HepG2 (cell line): ENCODE measurements at regions not wholly inside any gene's neighbourhood (a gene's known extent, or its start where the extent isn't known, plus 50 kb on each side); places are given as distances from the start of the nearest gene placed in this dataset.
A peak's percentile ranks its signal among the peaks of the same experiment; 100 is the strongest.

ENCODE experiments used
- ATAC-seq: fragments of 200-7000 bp; cut with Tn5 transposase; 3 replicates; pipeline ENCODE4 v1.9.1; 2020; ENCODE audit warnings: mild to moderate bottlenecking, moderate library complexity
- BruUV-seq: library from RNA; stranded (reverse); fragments of 400-500 nt; replicated peaks from 2 replicates; lab custom pipeline; 2021; lab: Mats Ljungman, UMichigan
- CTCF ChIA-PET: fragments of 300-600 bp; formaldehyde crosslinking; extraction: SDS; loops from one replicate; lab custom pipeline; 2021; ENCODE audit warnings: low total read pairs, inconsistent platforms, low intra/inter-chr PET ratio; lab: Yijun Ruan, JAX
- POLR2A ChIA-PET: fragments of 350-600 bp; sonication (Branson Sonifier 250); formaldehyde crosslinking; loops from one replicate; lab custom pipeline; 2020; ENCODE audit warnings: antibody characterized with exemption, inconsistent platforms; lab: Yijun Ruan, JAX
- DNase-seq: peaks from one replicate; pipeline ENCODE4 v3.0.0-alpha.2; 2015; ENCODE audit warnings: low spot score
- FAIRE-seq: peaks from 3 replicates; lab custom pipeline; 2011; peaks lifted over from hg19 to GRCh38; lab: Jason Lieb, UNC
- H2AFZ ChIP-seq: one replicate; pipeline ENCODE4 v1.6.1; 2011; ENCODE audit warnings: low read length, inconsistent platforms
- H3K27ac ChIP-seq: fragments of 300-600 bp; 3 replicates; pipeline ENCODE4 v1.8.0; 2011; ENCODE audit warnings: mixed run types, mild to moderate bottlenecking, mixed read lengths, low read length, inconsistent platforms; ENCODE audit not compliant: insufficient read depth; ENCODE audit errors: extremely low read length
- H3K27me3 ChIP-seq, 2 experiments: fragments of 200-600 bp in 1 of 2; 2 replicates in 1 of 2; 3 replicates in 1 of 2; pipeline versions ENCODE4 v1.6.0 to v1.8.0; 2011; ENCODE audit warnings: low read length in 2 of 2, mild to moderate bottlenecking in 2 of 2, moderate library complexity in 2 of 2, inconsistent platforms in 1 of 2; ENCODE audit not compliant: insufficient read depth in 2 of 2, control insufficient read depth in 1 of 2
- H3K36me3 ChIP-seq, 2 experiments: fragments of 200-600 bp in 1 of 2; replicated peaks in 1 of 2; 2 replicates in 1 of 2; 3 replicates in 1 of 2; pipeline versions ENCODE4 v1.5.1 to v1.8.0; 2011; ENCODE audit warnings: low read length in 2 of 2, inconsistent platforms in 1 of 2; ENCODE audit not compliant: insufficient read depth in 2 of 2, control insufficient read depth in 1 of 2
- H3K4me1 ChIP-seq: 2 replicates; pipeline ENCODE4 v1.5.1; 2012; ENCODE audit warnings: low read length, inconsistent platforms; ENCODE audit not compliant: insufficient read depth
- H3K4me2 ChIP-seq: 2 replicates; pipeline ENCODE4 v1.6.0; 2011; ENCODE audit warnings: low read depth, low read length, inconsistent platforms
- H3K4me3 ChIP-seq, 3 experiments: fragments of 200-600 bp in 1 of 3; sonication (generic), shearing (Covaris generic) in 1 of 3; replicated peaks in 1 of 3; 2 replicates each; pipeline ENCODE4 v1.5.1; 2011 to 2016; ENCODE audit warnings: low read length in 3 of 3, inconsistent platforms in 2 of 3, low read depth in 2 of 3, mild to moderate bottlenecking in 2 of 3, control low read depth in 1 of 3, mixed read lengths in 1 of 3; ENCODE audit not compliant: insufficient read depth in 1 of 3
- H3K79me2 ChIP-seq: one replicate; pipeline ENCODE4 v1.6.1; 2011; ENCODE audit warnings: low read length, inconsistent platforms; ENCODE audit not compliant: insufficient read depth
- H3K9ac ChIP-seq: 2 replicates; pipeline ENCODE4 v1.6.0; 2011; ENCODE audit warnings: mild to moderate bottlenecking, low read depth, low read length, inconsistent platforms; ENCODE audit not compliant: insufficient read depth
- H3K9me3 ChIP-seq: 2 replicates; pipeline ENCODE4 v1.5.1; 2012; ENCODE audit warnings: mild to moderate bottlenecking, low read length
- H4K20me1 ChIP-seq: 2 replicates; pipeline ENCODE4 v1.6.0; 2011; ENCODE audit warnings: inconsistent platforms, mild to moderate bottlenecking, low read length, moderate library complexity; ENCODE audit not compliant: insufficient read depth
- FOXA1 ChIP-seq, 2 experiments: fragments of 450-650 bp in 1 of 2; sonication (generic) in 1 of 2; formaldehyde crosslinking in 1 of 2; IDR thresholded peaks; 2 replicates each; pipeline versions ENCODE4 v1.4.0 to v1.6.1; 2016 to 2020; ENCODE audit warnings: missing genetic modification reagents in 1 of 2
- HOXA9 ChIP-seq: sonication (generic); formaldehyde crosslinking; IDR thresholded peaks from 2 replicates; pipeline ENCODE4 v1.8.1; 2022; ENCODE audit warnings: missing genetic modification reagents, mild to moderate bottlenecking, moderate library complexity, borderline replicate concordance
- ISX ChIP-seq: sonication (generic); formaldehyde crosslinking; conservative IDR thresholded peaks from 2 replicates; pipeline ENCODE4 v1.5.0; 2020; ENCODE audit warnings: missing genetic modification reagents
- MAFK ChIP-seq, 2 experiments: IDR thresholded peaks in 1 of 2; conservative IDR thresholded peaks in 1 of 2; 2 replicates each; pipeline ENCODE4 v1.6.1; 2011; ENCODE audit warnings: improper control_type of control experiment in 2 of 2, low read length in 2 of 2
- NFE2 ChIP-seq: sonication (generic); formaldehyde crosslinking; IDR thresholded peaks from 2 replicates; pipeline ENCODE4 v1.4.0; 2020; ENCODE audit warnings: missing genetic modification reagents
- NONO ChIP-seq, 2 experiments: fragments of 450-650 bp in 1 of 2; sonication (generic) in 1 of 2; formaldehyde crosslinking in 1 of 2; IDR thresholded peaks in 1 of 2; conservative IDR thresholded peaks in 1 of 2; 2 replicates each; pipeline versions ENCODE4 v1.6.1 to v1.8.0; 2017 to 2022; ENCODE audit warnings: mild to moderate bottlenecking in 1 of 2, missing genetic modification reagents in 1 of 2, moderate library complexity in 1 of 2
- ONECUT2 ChIP-seq: sonication (generic); formaldehyde crosslinking; IDR thresholded peaks from 2 replicates; pipeline ENCODE4 v1.4.0; 2020; ENCODE audit warnings: missing genetic modification reagents
- PLRG1 ChIP-seq: fragments of 450-650 bp; conservative IDR thresholded peaks from 2 replicates; pipeline ENCODE4 v1.6.1; 2016
- ZEB1 ChIP-seq: IDR thresholded peaks from 2 replicates; pipeline ENCODE4 v1.6.1; 2012; ENCODE audit warnings: mild to moderate bottlenecking, low read depth, inconsistent platforms; ENCODE audit not compliant: insufficient replicate concordance
- ZNF138 ChIP-seq: sonication (generic); formaldehyde crosslinking; IDR thresholded peaks from 2 replicates; pipeline ENCODE4 v1.5.0; 2020; ENCODE audit warnings: mild to moderate bottlenecking, low read depth, missing genetic modification reagents
- ZNF263 ChIP-seq: sonication (generic); formaldehyde crosslinking; IDR thresholded peaks from 2 replicates; pipeline ENCODE4 v1.4.0; 2020; ENCODE audit warnings: missing genetic modification reagents
- WGBS: methylation state at CpG from one replicate; pipeline ENCODE4 v1.1.6; 2017; ENCODE audit warnings: low lambda C conversion rate; 5-methylcytosine and 5-hydroxymethylcytosine counted together
- in situ Hi-C: cut with HindIII; loops from 2 replicates; pipeline ENCODE4 v1.10.0; 2017; ENCODE audit warnings: low pct_unique_long_range_greater_than_20kb; ENCODE audit not compliant: extremely low pct_ligation_motif_present
- intact Hi-C: fragments of 100-400 bp; cut with micrococcal nuclease; formaldehyde crosslinking; loops from one replicate; pipeline ENCODE4 v1.10.0; 2022; ENCODE audit not compliant: unreplicated experiment

DNA sequence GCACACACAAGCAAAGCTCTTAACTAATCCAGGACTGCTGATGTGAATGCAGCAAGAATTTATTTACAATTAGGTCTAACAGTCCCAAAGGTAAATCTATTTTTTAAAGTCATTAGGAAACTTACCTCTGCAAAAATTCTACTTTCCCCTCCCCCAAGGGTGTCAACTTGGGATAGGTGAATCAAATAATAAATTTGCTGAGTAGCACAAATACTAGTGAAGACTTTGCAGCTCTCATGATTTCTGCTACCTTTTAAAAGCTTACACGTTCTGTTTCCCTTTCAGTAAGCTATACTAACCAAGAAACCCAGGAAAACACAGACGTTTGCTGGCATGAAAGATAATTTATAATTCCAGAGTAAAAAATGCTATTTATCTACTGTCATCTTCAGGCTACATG lies 296.6 kb upstream of the SLC7A11 start:
- no TSS peak for BruUV-seq
- FAIRE-seq (no peak), ATAC-seq (no peak), DNase-seq (no peak)
- Histone ChIP-seq H3K79me2 (no peaks in the 10 kb centered on the region), H3K4me3 (no peak overlapping the region), H3K27ac (no peak overlapping the region), H3K27me3 (no peaks in the 10 kb centered on the region), H3K4me1 (no peaks in the 10 kb centered on the region), H3K4me2 (no peak overlapping the region), H3K9ac (no peak overlapping the region), H3K36me3 (no peaks in the 10 kb centered on the region), H2AFZ (no peak overlapping the region), H4K20me1 (no peaks in the 10 kb centered on the region), H3K9me3 (no peaks in the 10 kb centered on the region)
- 2% methylated on average over 2 of the region's 2 CpGs for WGBS
- in situ Hi-C loops, result no loop called here
- intact Hi-C loops, result no loop called here
- ChIA-PET CTCF (no interaction called here), POLR2A (no interaction called here)
- TF ChIP-seq HOXA9 (CRISPR knock-in tag) (no peak), NFE2 (CRISPR knock-in tag) (no peak), PLRG1 (no peak), MAFK (conservative IDR thresholded peaks at IDR 0.05 in 1 of 2, IDR thresholded peaks at IDR 0.05 in 1 of 2; ENCODE audit: low read length in 2 of 2) (peak; percentile 54 to 68; a peak in 3 of 4 replicates), ZNF138 (CRISPR knock-in tag) (no peak), NONO (IDR thresholded peaks at IDR 0.05) (no peak), NONO (CRISPR knock-in tag; conservative IDR thresholded peaks at IDR 0.05) (no peak)

- ChIA-PET POLR2A (no interaction called here), CTCF (no interaction called here)
- no peaks in the 10 kb centered on the region for H3K36me3 ChIP-seq
- H3K9ac ChIP-seq, result no peak overlapping the region
- no peak overlapping the region for H2AFZ ChIP-seq
- no peak overlapping the region for H3K4me3 ChIP-seq
- no TSS peak for BruUV-seq
- ATAC-seq (no peak), DNase-seq (no peak), FAIRE-seq (no peak)
- H3K27me3 ChIP-seq, result no peaks in the 10 kb centered on the region
- in situ Hi-C loops (no loop called here), intact Hi-C loops (no loop called here)
- no peaks in the 10 kb centered on the region for H4K20me1 ChIP-seq
- no peak for TF ChIP-seq ZEB1
- no peak for TF ChIP-seq ZNF263 (CRISPR knock-in tag)
- no peak for TF ChIP-seq ISX (CRISPR knock-in tag)
- TF ChIP-seq FOXA1 (IDR thresholded peaks at IDR 0.05), result no peak
- no peak for TF ChIP-seq FOXA1 (CRISPR knock-in tag; IDR thresholded peaks at IDR 0.05)
- TF ChIP-seq ONECUT2 (CRISPR knock-in tag), result no peak
- no peaks in the 10 kb centered on the region for H3K79me2 ChIP-seq
- no peak overlapping the region for H3K4me2 ChIP-seq
- WGBS, result 0% methylated on average over 4 of the region's 4 CpGs
- H3K4me1 ChIP-seq, result no peaks in the 10 kb centered on the region
- H3K9me3 ChIP-seq, result no peaks in the 10 kb centered on the region
- H3K27ac ChIP-seq, result no peak overlapping the region
These were observed 295.8 kb upstream of the SLC7A11 start for GRCh38 chr4:138537731-138538490.
